ENCODE measurements at regions not wholly inside any gene's neighbourhood (a gene's known extent, or its start where the extent isn't known, plus 50 kb on each side); places are given as distances from the start of the nearest gene placed in this dataset.
A peak's percentile ranks its signal among the peaks of the same experiment; 100 is the strongest.

GRCh38 chr6:53216301-53216700 lies 67.7 kb upstream of the GCM1 start:
- CTCF ChIA-PET, result interaction anchor here (1.9 kb wide), 1 partner anchor 15 kb away, joined by 4 read pairs; no protein-coding TSS in a partner anchor
- Mint-ChIP-seq H3K4me1 (peaks cover 66% of the 10 kb centered on the region), H3K27me3 (no peaks in the 10 kb centered on the region), H3K27ac (peak overlapping the region; percentile 94), H3K9me3 (ENCODE audit: insufficient read depth) (no peaks in the 10 kb centered on the region), H3K4me3 (peak overlapping the region; percentile 58)
- no peaks in the 10 kb centered on the region for H3K79me2 ChIP-seq (ENCODE audit: control insufficient read depth, insufficient read depth, low read length)
- peaks cover 0 to 11% (median 0%) of the 10 kb centered on the region in 3 donors for H3K9me3 ChIP-seq (ENCODE audit: control extremely low read depth in 1 of 3, control insufficient read depth in 2 of 3, insufficient read depth in 1 of 3, low read length in 2 of 3)
- DNase-seq (peak; percentile 63), ATAC-seq (ENCODE audit: low read depth) (peak; percentile 88)
- H3K4me2 ChIP-seq (replicated peaks; ENCODE audit: low read depth, low read length, poor library complexity, severe bottlenecking), result peak overlapping the region; percentile 63
- H3K36me3 ChIP-seq (replicated peaks in 1 of 2; ENCODE audit: control extremely low read depth in 1 of 2, control insufficient read depth in 1 of 2, extremely low read depth in 1 of 2, insufficient read depth in 2 of 2, low read length in 1 of 2), result no peaks in the 10 kb centered on the region
- no peaks in the 10 kb centered on the region for H4K20me1 ChIP-seq (ENCODE audit: control insufficient read depth, insufficient read depth, low read length, poor library complexity, severe bottlenecking)
- peak overlapping the region; percentile 65 for H2AFZ ChIP-seq (ENCODE audit: insufficient read depth, low read depth, low read length, poor library complexity, severe bottlenecking)
- H3K27ac ChIP-seq (ENCODE audit: low read length in 2 of 2), result peak overlapping the region; percentile 91 to 96
- H3K4me3 ChIP-seq (ENCODE audit: control extremely low read depth in 1 of 5, extremely low read depth in 1 of 5, insufficient read depth in 1 of 5, low read depth in 2 of 5, low read length in 4 of 5), result peak overlapping the region in 1 of 5 experiments; percentile 21
- H3K9ac ChIP-seq (ENCODE audit: low read length), result peak overlapping the region; percentile 25
- POLR2A ChIA-PET, result interaction anchor here (0.5 kb wide), 1 partner anchor 35 kb away, joined by 7 read pairs; no protein-coding TSS in a partner anchor
- intact Hi-C loops (cut with micrococcal nuclease), result loop anchor here (2.0 kb wide), 1 partner anchor 14 kb away; no protein-coding TSS in a partner anchor
- no peaks in the 10 kb centered on the region for H3K27me3 ChIP-seq (replicated peaks in 1 of 4; ENCODE audit: control extremely low read depth in 1 of 4, control insufficient read depth in 3 of 4, insufficient read depth in 4 of 4, low read length in 3 of 4)
- H3K4me1 ChIP-seq (ENCODE audit: control insufficient read depth in 2 of 2, insufficient read depth in 2 of 2, low read length in 2 of 2), result peaks cover 71 to 72% of the 10 kb centered on the region in 2 donors
- no CpG with 5 or more reads among the region's 5 CpGs for WGBS (ENCODE audit: insufficient coverage)
- TF ChIP-seq CTCF (IDR thresholded peaks at IDR 0.05), result no peak
- no peak for TF ChIP-seq EZH2 (IDR thresholded peaks at IDR 0.05; ENCODE audit: borderline replicate concordance, insufficient read depth, low read depth, low read length, poor library complexity, severe bottlenecking)

- H3K9ac ChIP-seq (ENCODE audit: low read length), result peak overlapping the region; percentile 13
- no peak overlapping the region for H3K4me3 Mint-ChIP-seq
- no peaks in the 10 kb centered on the region for H3K79me2 ChIP-seq (ENCODE audit: control insufficient read depth, insufficient read depth, low read length)
- H3K27me3 Mint-ChIP-seq, result no peaks in the 10 kb centered on the region
- DNase-seq (no peak), ATAC-seq (ENCODE audit: low read depth) (no peak)
- H3K27me3 ChIP-seq (replicated peaks in 1 of 4; ENCODE audit: control extremely low read depth in 1 of 4, control insufficient read depth in 3 of 4, insufficient read depth in 4 of 4, low read length in 3 of 4), result no peaks in the 10 kb centered on the region
- H3K9me3 Mint-ChIP-seq (ENCODE audit: insufficient read depth), result no peaks in the 10 kb centered on the region
- peak overlapping the region; percentile 85 for H3K27ac Mint-ChIP-seq
- peaks cover 56 to 57% of the 10 kb centered on the region in 2 donors for H3K4me1 ChIP-seq (ENCODE audit: control insufficient read depth in 2 of 2, insufficient read depth in 2 of 2, low read length in 2 of 2)
- peaks cover 55% of the 10 kb centered on the region for H3K4me1 Mint-ChIP-seq
- POLR2A ChIA-PET, result no interaction called here
- H3K4me3 ChIP-seq (ENCODE audit: control extremely low read depth in 1 of 5, extremely low read depth in 1 of 5, insufficient read depth in 1 of 5, low read depth in 2 of 5, low read length in 4 of 5), result no peak overlapping the region
- peaks cover 0 to 12% (median 0%) of the 10 kb centered on the region in 3 donors for H3K9me3 ChIP-seq (ENCODE audit: control extremely low read depth in 1 of 3, control insufficient read depth in 2 of 3, insufficient read depth in 1 of 3, low read length in 2 of 3)
- H4K20me1 ChIP-seq (ENCODE audit: control insufficient read depth, insufficient read depth, low read length, poor library complexity, severe bottlenecking), result no peaks in the 10 kb centered on the region
- H3K27ac ChIP-seq (ENCODE audit: low read length in 2 of 2), result peak overlapping the region in 1 of 2 donors; percentile 25
- CTCF ChIA-PET, result interaction anchor here (1.2 to 1.4 kb wide), 2 partner anchors 10 to 15 kb away, joined by 3 to 5 read pairs; no protein-coding TSS in a partner anchor
- intact Hi-C loops (cut with micrococcal nuclease), result no loop called here
- H3K4me2 ChIP-seq (replicated peaks; ENCODE audit: low read depth, low read length, poor library complexity, severe bottlenecking), result peak overlapping the region; percentile 34
- WGBS (ENCODE audit: insufficient coverage), result no CpG with 5 or more reads among the region's 1 CpG
- TF ChIP-seq EZH2 (IDR thresholded peaks at IDR 0.05; ENCODE audit: borderline replicate concordance, insufficient read depth, low read depth, low read length, poor library complexity, severe bottlenecking) (no peak), CTCF (IDR thresholded peaks at IDR 0.05) (no peak)
- no peaks in the 10 kb centered on the region for H3K36me3 ChIP-seq (replicated peaks in 1 of 2; ENCODE audit: control extremely low read depth in 1 of 2, control insufficient read depth in 1 of 2, extremely low read depth in 1 of 2, insufficient read depth in 2 of 2, low read length in 1 of 2)
- H2AFZ ChIP-seq (ENCODE audit: insufficient read depth, low read depth, low read length, poor library complexity, severe bottlenecking), result no peak overlapping the region
These were observed 65.5 kb upstream of the GCM1 start for GRCh38 chr6:53214172-53214571.

Measured in B cell (primary cell).